ENCODE measurements at regions not wholly inside any gene's neighbourhood (a gene's known extent, or its start where the extent isn't known, plus 50 kb on each side); places are given as distances from the start of the nearest gene placed in this dataset.

- FAIRE-seq = no peak
Measured at GRCh38 chr18:2407961-2408360, 163.3 kb downstream of the METTL4 start.

- no peak for FAIRE-seq
Measured at GRCh38 chr18:2409906-2410305, 161.4 kb downstream of the METTL4 start.

GRCh38 chr18:2410688-2411087, 160.6 kb downstream of the METTL4 start:
- no peak for FAIRE-seq

GRCh38 chr18:2411381-2411960, 159.8 kb downstream of the METTL4 start:
- no peak for FAIRE-seq

GRCh38 chr18:2412281-2412680, 159.0 kb downstream of the METTL4 start:
- no peak for FAIRE-seq

- no peak for FAIRE-seq
Measured at GRCh38 chr18:2412996-2413751, 158.1 kb downstream of the METTL4 start.

- no peak for FAIRE-seq
Measured at GRCh38 chr18:2414235-2414634, 157.1 kb downstream of the METTL4 start.

- no peak for FAIRE-seq
Measured at GRCh38 chr18:2415656-2416055, 155.6 kb downstream of the METTL4 start.

GRCh38 chr18:2417861-2418610, 153.3 kb downstream of the METTL4 start:
- no peak for FAIRE-seq

GRCh38 chr18:2420367-2420766, 150.9 kb downstream of the METTL4 start:
- no peak for FAIRE-seq

- FAIRE-seq = no peak
Measured at GRCh38 chr18:2423761-2424160, 147.5 kb downstream of the METTL4 start.

- FAIRE-seq = no peak
Measured at GRCh38 chr18:2424420-2424819, 146.9 kb downstream of the METTL4 start.

- no peak for FAIRE-seq
Measured at GRCh38 chr18:2425426-2426317, 145.6 kb downstream of the METTL4 start.

GRCh38 chr18:2430191-2430590, 141.1 kb downstream of the METTL4 start:
- no peak for FAIRE-seq

GRCh38 chr18:2431806-2432205, 139.5 kb downstream of the METTL4 start:
- FAIRE-seq = no peak

GRCh38 chr18:2433366-2433765, 137.9 kb downstream of the METTL4 start:
- FAIRE-seq = no peak

- no peak for FAIRE-seq
Measured at GRCh38 chr18:2441544-2441943, 129.8 kb downstream of the METTL4 start.

GRCh38 chr18:2442006-2442405, 129.3 kb downstream of the METTL4 start:
- no peak for FAIRE-seq

GRCh38 chr18:2442726-2443275, 128.5 kb downstream of the METTL4 start:
- no peak for FAIRE-seq

GRCh38 chr18:2444201-2444875, 127.0 kb downstream of the METTL4 start:
- no peak for FAIRE-seq

- no peak for FAIRE-seq
Measured at GRCh38 chr18:2448565-2449151, 122.6 kb downstream of the METTL4 start.

- FAIRE-seq = no peak
Measured at GRCh38 chr18:2451556-2451955, 119.7 kb downstream of the METTL4 start.

All from colon (tissue), 2 donors.